ENCODE measurements at regions not wholly inside any gene's neighbourhood (a gene's known extent, or its start where the extent isn't known, plus 50 kb on each side); places are given as distances from the start of the nearest gene placed in this dataset.

DNA sequence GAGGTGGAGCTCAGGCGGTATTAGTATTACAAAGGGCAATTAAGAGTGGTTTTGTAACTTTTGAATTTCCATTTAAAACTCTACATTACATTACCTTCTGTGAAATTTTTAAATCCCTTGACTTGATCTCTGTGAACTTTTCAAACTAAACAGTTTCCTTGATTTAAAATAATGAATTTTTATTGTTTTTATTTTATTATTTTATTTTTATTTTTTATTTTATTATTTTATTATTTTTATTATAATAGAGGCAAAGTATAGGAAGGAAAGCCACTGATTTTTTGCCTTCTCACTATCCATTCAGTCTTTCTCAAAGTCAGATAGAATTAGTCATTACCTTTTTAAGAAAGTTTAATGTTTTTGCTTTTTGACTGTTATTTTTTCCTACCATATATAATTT, 1248.1 kb upstream of the SLC10A2 start:
- no peak for DNase-seq

GRCh38 chr13:104310861-104311260, 1244.6 kb upstream of the SLC10A2 start:
- DNase-seq = no peak

GRCh38 chr13:104309431-104309830, 1243.2 kb upstream of the SLC10A2 start:
- DNase-seq = no peak

DNA sequence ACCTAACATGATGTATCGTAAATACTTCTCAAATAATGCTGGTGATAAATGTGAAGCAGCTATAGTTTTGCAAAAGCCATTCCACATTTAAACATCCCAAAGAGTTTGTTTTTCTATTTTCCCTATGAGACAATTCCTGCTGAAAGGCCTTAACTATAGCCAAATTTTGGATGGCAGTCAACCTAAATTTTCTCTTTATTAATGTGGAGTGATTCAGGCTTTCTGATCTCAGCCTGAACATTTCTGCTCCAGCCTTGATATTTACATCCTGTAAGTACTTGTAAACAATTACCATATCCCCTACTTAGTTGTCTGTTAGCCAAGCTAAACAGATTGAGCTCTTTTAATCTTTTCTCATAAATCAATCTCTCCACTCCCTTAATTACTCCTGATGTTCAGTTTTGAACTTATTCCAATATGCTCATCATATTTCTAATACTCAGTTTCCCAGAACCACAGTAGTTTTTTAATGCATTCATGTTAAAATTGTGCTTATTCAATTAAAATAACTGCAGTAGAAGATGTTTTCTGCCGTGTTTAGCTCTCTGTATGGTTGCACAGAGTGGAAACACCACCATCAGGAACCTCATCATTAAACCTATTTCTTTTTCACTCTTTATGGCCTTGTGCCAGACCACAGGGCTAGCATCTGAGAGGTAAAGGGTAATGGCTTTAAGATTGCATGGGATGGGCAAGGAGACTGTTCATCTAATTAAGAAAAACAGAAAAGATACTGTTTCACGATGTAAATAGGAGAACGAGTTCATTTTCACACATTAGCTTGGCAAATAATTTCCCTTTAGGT, 1235.2 kb upstream of the SLC10A2 start:
- DNase-seq = no peak

GRCh38 chr13:104297075-104297474, 1230.9 kb upstream of the SLC10A2 start:
- DNase-seq = no peak

GRCh38 chr13:104296286-104296685, 1230.1 kb upstream of the SLC10A2 start:
- no peak for DNase-seq

DNA sequence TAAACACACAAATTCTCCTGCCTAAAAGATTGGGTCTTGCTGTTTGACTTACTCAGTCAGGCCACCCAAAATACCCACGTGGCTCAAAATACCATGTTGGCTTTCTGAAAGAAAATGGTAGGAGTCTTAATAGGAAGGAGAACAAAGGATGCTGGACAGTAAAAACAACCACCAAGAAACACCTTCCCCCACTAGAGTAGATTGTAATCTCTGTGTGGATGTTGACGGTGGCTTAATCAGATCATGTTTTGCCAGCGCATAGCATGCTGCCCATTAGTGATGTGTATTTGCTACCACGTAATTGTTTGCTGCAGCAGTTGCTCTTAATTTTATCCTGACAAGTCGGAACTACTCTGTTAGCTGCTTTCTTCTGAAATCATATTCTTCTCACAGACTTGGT, 1229.3 kb upstream of the SLC10A2 start:
- DNase-seq = no peak

DNA sequence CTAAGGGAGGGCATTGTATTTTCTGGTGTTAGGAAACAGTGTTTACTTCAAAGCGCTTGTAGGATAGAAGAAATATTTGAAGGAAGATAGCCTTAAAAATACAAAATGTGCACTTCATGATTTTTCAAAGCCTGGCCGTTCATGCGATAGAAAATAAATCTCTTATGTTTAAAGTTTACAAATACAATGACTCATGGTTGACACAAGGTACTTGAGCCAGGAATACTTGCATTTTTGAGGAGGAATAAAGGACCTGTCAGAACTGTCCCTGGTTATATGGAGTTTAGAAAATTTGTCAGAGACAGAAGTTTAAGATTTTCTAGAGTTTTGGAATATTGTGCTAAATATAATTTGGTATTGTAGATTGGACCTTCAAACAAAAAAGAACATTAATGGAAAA, 1223.2 kb upstream of the SLC10A2 start:
- no peak for DNase-seq

DNA sequence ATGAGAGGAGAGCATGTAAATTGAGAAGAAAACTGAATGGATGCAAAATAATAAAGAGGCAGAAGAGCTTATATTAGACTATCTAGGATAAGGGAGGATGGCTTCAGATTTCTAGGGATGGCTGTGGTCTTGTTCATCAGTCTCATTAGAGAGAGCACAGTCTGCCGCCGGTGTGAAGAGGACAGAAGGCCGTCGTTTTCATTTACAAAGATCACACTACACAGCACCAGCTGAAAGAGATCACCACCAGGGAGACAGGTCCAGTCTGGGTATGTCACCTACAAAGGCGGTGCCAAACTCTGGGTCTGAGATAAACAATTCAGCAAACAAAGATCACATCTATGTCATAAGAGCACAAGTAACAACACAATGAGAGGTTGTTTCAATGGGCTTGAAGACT, 1222.3 kb upstream of the SLC10A2 start:
- DNase-seq = no peak

GRCh38 chr13:104286566-104287290, 1220.5 kb upstream of the SLC10A2 start:
- DNase-seq = no peak

- no peak for DNase-seq
Observed at GRCh38 chr13:104281910-104282309, 1215.7 kb upstream of the SLC10A2 start.

DNA sequence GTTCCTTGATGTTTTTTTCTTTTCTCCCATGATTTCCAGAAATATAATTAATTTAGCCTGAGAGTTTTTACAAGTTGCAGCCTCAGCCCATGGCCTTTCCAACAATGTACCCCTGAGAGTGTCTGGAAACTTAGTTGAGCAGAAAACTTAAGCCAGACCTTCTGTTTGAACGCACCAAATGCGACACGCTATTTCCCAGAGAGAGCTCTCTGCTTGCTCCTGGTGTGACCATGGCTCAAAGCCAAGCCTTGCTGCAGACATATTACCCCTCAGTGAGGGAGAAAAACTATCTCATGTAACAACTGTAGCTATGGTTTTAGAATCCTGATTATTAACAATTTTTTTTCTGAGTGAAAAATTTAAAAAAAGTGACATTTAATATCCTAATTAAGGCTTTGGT, 1204.5 kb upstream of the SLC10A2 start:
- DNase-seq = no peak

DNA sequence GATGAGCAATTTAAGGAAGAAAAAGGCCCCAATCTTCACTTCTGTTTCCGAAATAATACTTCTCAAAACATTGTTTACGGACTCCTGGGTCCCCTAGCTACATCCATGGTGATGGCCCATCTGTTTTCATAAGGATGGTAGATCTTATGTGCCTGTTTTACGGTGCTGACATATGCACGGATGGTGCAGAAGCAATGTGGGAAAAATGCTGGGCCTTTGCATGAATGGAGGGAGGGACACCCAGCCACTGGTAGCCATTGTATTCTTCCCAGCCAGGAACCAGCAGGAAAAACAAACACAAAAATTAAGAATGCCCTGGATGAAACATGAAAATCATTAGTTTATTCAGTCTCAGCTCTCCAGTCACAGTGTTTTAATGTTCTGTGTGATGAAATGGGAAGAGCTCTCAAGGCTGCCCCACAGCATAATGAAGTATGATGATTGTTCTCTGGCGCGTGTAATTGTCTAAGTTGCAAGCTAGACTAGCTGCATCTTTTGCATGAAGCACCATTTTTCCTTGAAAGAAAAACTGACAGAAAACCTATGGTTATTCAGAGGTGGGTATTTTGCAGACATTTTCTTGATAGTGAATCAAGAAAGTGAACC, 1201.1 kb upstream of the SLC10A2 start:
- no peak for DNase-seq

DNA sequence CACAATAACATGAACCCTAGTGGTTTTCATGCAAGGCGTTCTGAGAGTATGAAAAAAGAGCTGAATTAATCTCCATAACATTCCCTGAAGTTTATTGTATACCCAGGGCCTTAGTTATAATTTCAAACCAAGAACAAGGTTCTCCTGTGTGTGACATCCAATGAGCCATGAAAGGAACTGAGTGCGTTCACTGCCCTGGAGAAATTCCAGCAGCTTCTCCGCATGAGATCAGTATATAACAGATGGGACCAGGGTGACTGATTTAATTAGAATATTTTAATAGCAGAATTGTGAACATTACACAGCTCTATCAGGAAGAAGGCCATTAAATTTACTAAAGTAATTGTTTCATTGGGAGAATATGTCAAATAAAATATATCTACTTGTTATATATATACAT, 1190.5 kb upstream of the SLC10A2 start:
- DNase-seq = no peak

GRCh38 chr13:104253063-104253680, 1187.0 kb upstream of the SLC10A2 start:
- DNase-seq = no peak

DNA sequence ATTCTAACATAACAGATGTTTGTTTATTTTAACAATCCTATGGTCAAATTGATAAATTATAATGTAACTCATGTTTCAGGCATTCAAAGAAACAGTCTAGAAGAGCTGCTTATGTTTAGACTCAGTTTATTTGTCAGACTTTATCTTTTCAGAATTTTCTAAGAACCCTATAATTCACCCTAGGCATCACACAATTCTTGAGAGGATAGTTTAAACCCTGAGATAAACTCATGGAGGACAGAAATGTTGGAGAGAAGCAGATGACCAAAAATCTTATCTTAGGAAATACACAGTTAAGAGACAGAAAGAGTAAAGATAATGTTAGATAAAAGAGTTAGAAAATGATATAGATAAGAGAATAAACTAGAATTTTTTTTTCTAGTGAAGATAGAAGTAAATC, 1185.7 kb upstream of the SLC10A2 start:
- no peak for DNase-seq

DNA sequence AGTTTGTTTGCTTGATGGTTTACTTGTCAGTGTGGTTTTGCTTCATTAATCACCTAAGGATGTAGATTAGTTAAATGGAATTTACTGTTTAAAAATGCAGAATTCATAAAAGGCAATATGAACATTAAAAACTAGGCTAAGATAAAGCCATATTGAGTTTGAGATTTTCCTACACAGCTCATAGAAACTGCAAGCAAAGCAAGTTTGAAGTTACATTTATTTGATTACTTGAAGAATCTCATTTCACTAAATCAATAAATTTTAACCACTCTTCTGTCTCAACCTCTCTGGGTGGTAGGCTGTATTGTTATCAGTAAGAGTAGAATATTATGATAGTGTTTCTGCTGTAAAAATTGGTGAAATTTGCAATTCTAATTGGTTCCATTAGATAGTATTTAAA, 1180.7 kb upstream of the SLC10A2 start:
- DNase-seq = no peak

- no peak for DNase-seq
Observed at GRCh38 chr13:104206450-104207044, 1140.3 kb upstream of the SLC10A2 start.

GRCh38 chr13:104204177-104204576, 1138.0 kb upstream of the SLC10A2 start:
- DNase-seq = no peak

- DNase-seq = no peak
Observed at GRCh38 chr13:104198801-104199200, 1132.6 kb upstream of the SLC10A2 start.

GRCh38 chr13:104196611-104197010, 1130.4 kb upstream of the SLC10A2 start:
- no peak for DNase-seq

DNA sequence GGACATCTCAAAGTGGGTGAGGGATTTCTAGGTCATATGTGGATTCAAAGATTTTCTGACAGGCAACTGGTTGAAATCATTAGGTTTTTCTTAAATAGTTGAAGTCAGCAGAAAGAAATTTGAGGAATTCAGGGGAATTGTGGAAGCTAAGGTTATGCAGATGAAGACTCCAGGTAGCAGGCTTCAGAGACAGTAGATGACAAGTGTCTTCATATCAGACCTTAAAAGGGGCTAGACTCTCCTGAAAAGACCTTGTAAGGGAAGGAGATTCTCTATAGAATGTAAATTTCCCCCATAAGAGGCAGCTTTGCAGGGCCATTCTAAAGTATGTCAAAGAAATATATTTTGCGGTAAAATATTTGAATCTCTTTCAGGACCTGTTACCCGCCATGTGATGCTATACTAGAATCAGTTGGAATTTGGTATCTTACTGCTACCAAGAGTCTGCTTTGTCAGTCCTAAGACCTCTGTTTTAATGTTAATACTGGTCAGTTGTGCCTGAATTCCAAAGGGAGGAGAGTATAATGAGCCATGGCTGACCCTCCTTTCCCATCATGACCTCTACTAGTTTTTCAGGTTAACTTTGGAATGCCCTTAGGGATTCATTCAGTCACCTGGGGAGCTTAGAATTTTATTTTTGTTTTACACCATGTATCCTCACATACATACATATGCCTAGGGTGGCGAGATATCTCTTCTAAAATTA, 1115.5 kb upstream of the SLC10A2 start:
- no peak for DNase-seq
